Osteocyte (in vitro differentiated cells): ENCODE measurements at regions not wholly inside any gene's neighbourhood (a gene's known extent, or its start where the extent isn't known, plus 50 kb on each side); places are given as distances from the start of the nearest gene placed in this dataset.

Experiments
- DNase-seq: peaks from one replicate; pipeline ENCODE4 v3.0.0; 2021; ENCODE audit warnings: mixed read lengths; ENCODE audit not compliant: unreplicated experiment; ENCODE audit errors: extremely low spot score
- H3K27ac Mint-ChIP-seq: one replicate; pipeline ENCODE4 v1.8.0; 2021; ENCODE audit warnings: mild to moderate bottlenecking, mixed read lengths; ENCODE audit not compliant: unreplicated experiment
- H3K27me3 Mint-ChIP-seq: one replicate; pipeline ENCODE4 v1.8.0; 2021; ENCODE audit warnings: mixed read lengths; ENCODE audit not compliant: unreplicated experiment
- H3K36me3 Mint-ChIP-seq: one replicate; pipeline ENCODE4 v1.8.0; 2021; ENCODE audit warnings: mixed read lengths; ENCODE audit not compliant: unreplicated experiment
- H3K4me1 Mint-ChIP-seq: one replicate; pipeline ENCODE4 v1.8.0; 2021; ENCODE audit warnings: mixed read lengths; ENCODE audit not compliant: unreplicated experiment
- H3K4me3 Mint-ChIP-seq: one replicate; pipeline ENCODE4 v1.8.0; 2021; ENCODE audit warnings: mild to moderate bottlenecking, moderate library complexity, mixed read lengths; ENCODE audit not compliant: unreplicated experiment
- H3K9me3 Mint-ChIP-seq: one replicate; pipeline ENCODE4 v1.8.0; 2021; ENCODE audit warnings: mixed read lengths; ENCODE audit not compliant: unreplicated experiment
- TF ChIP-seq, protein P1 (sequence below): fragments of 200-600 bp; sonication (generic); IDR thresholded peaks from 2 replicates; pipeline ENCODE4 v1.5.0; 2021; ENCODE audit warnings: antibody characterized with exemption, mild to moderate bottlenecking, moderate library complexity

DNA sequence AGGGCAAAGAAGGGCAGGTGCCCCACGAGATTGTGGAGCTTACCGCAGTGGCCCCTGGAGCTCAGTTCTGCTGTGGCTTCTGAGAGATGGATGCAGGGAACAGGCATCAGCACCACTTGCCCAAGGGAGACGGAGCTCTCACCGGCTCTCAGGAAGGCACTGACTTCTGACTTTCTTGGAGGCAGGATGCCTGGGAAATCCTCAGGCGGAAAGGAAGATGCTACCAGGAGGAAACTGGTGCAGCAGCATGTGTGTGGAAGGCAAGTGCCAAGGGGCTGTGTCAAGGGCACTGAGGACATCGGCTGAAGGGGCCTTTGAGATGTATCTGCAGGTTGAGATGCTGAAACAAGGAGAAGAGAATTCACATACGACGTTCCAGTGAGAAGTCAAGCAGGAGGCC lies 64.0 kb downstream of the FOXA2 start:
- Mint-ChIP-seq H3K4me1 (no peaks in the 10 kb centered on the region), H3K4me3 (no peak overlapping the region), H3K27me3 (no peaks in the 10 kb centered on the region), H3K27ac (no peak overlapping the region), H3K36me3 (no peaks in the 10 kb centered on the region), H3K9me3 (no peaks in the 10 kb centered on the region)
- no peak for DNase-seq
- TF ChIP-seq, protein P1, sequence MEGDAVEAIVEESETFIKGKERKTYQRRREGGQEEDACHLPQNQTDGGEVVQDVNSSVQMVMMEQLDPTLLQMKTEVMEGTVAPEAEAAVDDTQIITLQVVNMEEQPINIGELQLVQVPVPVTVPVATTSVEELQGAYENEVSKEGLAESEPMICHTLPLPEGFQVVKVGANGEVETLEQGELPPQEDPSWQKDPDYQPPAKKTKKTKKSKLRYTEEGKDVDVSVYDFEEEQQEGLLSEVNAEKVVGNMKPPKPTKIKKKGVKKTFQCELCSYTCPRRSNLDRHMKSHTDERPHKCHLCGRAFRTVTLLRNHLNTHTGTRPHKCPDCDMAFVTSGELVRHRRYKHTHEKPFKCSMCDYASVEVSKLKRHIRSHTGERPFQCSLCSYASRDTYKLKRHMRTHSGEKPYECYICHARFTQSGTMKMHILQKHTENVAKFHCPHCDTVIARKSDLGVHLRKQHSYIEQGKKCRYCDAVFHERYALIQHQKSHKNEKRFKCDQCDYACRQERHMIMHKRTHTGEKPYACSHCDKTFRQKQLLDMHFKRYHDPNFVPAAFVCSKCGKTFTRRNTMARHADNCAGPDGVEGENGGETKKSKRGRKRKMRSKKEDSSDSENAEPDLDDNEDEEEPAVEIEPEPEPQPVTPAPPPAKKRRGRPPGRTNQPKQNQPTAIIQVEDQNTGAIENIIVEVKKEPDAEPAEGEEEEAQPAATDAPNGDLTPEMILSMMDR, result no peak

DNA sequence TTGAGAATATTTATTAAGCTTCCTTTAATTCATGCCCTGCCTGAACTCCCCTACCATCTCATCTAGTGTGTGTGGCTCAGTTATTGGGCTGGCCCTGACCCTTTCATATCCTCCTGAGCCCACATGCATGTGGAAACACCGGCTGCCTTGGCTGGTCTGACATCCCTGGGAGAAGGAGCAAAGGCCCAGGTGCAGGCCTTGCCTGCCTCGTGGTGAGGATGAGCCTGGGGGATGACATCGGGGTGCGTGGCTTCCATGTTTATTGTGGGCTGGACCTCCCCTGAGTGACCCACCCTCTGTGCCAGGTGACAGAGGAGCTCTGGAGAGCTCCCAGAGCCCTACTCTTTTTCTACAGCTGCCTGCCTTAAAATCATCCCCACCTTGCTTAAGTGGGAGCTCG lies 69.1 kb downstream of the FOXA2 start:
- Mint-ChIP-seq H3K27ac (no peak overlapping the region), H3K36me3 (no peaks in the 10 kb centered on the region), H3K27me3 (peaks cover 7% of the 10 kb centered on the region), H3K9me3 (no peaks in the 10 kb centered on the region), H3K4me1 (no peaks in the 10 kb centered on the region), H3K4me3 (no peak overlapping the region)
- TF ChIP-seq, protein P1, result no peak
- no peak for DNase-seq

DNA sequence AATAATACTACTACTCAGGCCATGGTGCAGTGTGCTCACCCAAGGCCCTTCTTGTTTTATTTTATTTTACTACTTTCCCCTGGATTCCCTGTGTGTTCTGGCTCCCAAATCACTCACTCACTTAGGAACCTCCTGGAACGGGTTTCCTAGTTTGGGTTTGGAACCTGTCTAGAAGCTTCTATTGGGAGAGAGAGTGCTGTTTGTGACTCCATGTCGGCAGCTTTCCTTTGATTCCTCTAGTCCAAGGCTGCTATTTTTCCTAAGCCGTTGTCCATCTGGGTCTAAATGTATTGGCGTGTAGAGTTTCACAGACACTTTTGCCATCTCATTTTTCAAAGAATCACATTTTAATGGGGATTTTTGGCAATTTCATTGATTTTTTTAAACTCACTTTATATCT lies 70.8 kb downstream of the FOXA2 start:
- Mint-ChIP-seq H3K4me1 (no peaks in the 10 kb centered on the region), H3K36me3 (no peaks in the 10 kb centered on the region), H3K9me3 (no peaks in the 10 kb centered on the region), H3K27me3 (peaks cover 9% of the 10 kb centered on the region), H3K27ac (no peak overlapping the region), H3K4me3 (no peak overlapping the region)
- no peak for DNase-seq
- TF ChIP-seq, protein P1, result no peak

DNA sequence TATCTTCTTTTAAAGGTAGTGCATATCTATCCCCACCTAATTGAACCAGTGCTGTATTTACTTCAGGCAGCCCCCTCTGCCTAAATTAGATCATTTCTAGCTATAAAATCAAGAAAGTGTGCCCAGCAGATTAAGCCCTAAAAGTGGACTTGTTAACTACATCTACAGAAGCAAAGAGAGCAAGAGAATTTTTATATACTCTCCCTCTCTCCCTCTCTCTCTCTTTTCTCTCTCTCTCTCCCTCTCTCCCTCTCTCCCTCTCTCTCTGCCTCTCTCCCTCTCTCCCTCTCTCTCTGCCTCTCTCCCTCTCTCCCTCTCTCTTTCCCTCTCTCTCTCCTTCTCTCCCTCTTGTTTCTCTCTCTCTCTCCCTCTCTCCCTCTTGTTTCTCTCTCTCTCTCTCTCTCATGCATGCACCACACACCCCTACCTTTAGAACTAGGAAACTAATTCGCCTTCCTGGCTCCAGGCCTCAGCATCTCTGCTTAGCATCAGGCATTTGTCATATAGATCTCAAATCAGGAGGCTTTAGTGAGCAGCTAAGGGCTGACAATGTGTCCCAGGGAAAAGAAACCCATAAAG lies 71.4 kb downstream of the FOXA2 start:
- H3K27me3 Mint-ChIP-seq, result peaks cover 11% of the 10 kb centered on the region
- no peak overlapping the region for H3K4me3 Mint-ChIP-seq
- TF ChIP-seq, protein P1, result no peak
- DNase-seq, result no peak
- no peaks in the 10 kb centered on the region for H3K36me3 Mint-ChIP-seq
- H3K4me1 Mint-ChIP-seq, result no peaks in the 10 kb centered on the region
- H3K27ac Mint-ChIP-seq, result no peak overlapping the region
- no peaks in the 10 kb centered on the region for H3K9me3 Mint-ChIP-seq

DNA sequence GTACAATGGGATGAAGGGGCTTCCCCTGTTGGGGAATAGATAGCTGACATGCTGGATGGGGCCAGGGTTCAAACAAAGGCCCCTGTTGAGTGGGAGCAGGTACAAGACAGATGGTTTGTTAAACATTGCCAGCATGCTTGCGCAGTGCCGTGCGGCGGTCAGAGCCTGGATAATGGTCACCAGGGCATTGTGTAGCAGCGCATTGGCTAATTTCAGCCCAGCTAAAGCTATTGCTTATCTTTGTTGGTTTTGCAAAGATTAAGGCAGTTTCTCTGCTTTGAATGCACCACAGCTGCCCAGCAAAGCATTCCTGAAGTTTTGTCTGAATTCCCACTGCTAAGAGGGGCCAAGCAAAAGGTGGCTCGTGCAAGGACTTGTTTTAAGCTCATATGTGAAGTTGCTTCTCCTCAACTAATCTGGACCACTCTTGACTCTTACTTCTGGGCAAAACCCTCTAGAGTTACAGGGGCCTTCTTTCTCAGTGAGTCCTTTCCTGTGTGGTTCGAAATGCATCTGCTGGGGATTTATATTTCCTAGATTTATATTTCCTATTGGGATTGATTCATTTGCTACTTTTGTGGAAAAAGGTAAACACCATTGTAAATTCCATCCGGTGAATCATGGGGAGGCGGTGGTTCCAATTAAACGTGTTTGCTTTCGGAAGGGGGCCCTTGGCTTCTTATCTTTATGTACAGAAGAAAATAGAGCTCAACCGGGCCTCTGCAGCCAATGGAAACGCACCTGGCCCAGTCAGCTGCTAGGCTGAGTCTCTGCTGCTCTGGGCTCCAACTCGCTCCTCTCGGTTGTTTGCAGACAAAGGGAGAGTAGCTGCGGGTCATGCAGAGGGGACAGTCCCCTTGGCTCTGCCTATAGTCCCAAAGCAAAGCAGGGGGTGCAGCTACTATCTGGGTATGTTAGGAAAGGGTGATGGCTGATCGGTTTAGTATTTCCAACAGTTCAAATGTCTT lies 72.1 kb downstream of the FOXA2 start:
- Mint-ChIP-seq H3K4me1 (no peaks in the 10 kb centered on the region), H3K36me3 (no peaks in the 10 kb centered on the region), H3K4me3 (no peak overlapping the region), H3K27me3 (peaks cover 11% of the 10 kb centered on the region), H3K27ac (no peak overlapping the region), H3K9me3 (no peaks in the 10 kb centered on the region)
- TF ChIP-seq, protein P1, result no peak
- DNase-seq, result peak; percentile 54
